ENCODE measurements at regions not wholly inside any gene's neighbourhood (a gene's known extent, or its start where the extent isn't known, plus 50 kb on each side); places are given as distances from the start of the nearest gene placed in this dataset.

DNA sequence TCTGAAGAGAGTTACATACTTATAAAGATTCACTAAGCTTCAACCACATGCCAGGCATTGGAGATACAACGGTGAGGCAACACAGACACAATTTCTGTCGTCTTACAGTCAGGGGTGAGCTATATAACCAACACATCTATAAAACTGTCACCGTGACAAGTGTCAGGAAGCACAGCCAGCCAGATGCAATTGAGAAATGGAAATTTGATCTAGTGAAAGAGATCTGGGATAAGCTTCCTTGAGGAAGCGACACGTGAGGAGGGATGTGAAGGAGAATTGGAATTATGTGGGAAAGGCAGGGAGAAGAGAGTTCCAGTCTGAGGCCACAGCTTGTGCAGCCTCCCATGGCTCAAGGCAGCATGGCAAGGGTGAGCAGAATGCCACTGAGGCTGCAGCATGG lies 50.9 kb upstream of the ZNF354B start:
- Histone ChIP-seq H2BK120ac (ENCODE audit: low read depth, low read length) (no peak overlapping the region), H3K27ac (ENCODE audit: low read depth, low read length) (no peak overlapping the region), H3K36me3 (ENCODE audit: control insufficient read depth, insufficient read depth, low read length) (no peaks in the 10 kb centered on the region), H3K9ac (ENCODE audit: low read length) (no peak overlapping the region), H3K79me1 (ENCODE audit: low read length) (no peaks in the 10 kb centered on the region), H3K4me2 (ENCODE audit: low read length) (no peak overlapping the region), H4K5ac (ENCODE audit: low read length) (no peak overlapping the region), H3K4me1 (ENCODE audit: control insufficient read depth, low read depth, low read length) (no peaks in the 10 kb centered on the region), H4K8ac (ENCODE audit: low read depth, low read length) (no peak overlapping the region), H2AK5ac (ENCODE audit: low read length) (no peak overlapping the region), H3K79me2 (ENCODE audit: control insufficient read depth, insufficient read depth, low read length) (no peaks in the 10 kb centered on the region), H2BK15ac (replicated peaks; ENCODE audit: low read depth) (no peak overlapping the region), H3K27me3 (ENCODE audit: insufficient read depth, low read length, poor library complexity) (no peaks in the 10 kb centered on the region), H2BK5ac (ENCODE audit: low read length) (no peak overlapping the region), H3K4ac (ENCODE audit: low read depth, low read length) (no peak overlapping the region), H3K56ac (ENCODE audit: low read length) (no peak overlapping the region), H3K18ac (ENCODE audit: low read length) (no peak overlapping the region), H3K4me3 (ENCODE audit: low read length) (no peak overlapping the region), H3K23ac (ENCODE audit: low read length) (no peak overlapping the region)
- no CpG with 5 or more reads among the region's 5 CpGs for WGBS (ENCODE audit: extremely low coverage, insufficient coverage, low lambda C conversion rate)
- no peak for DNase-seq

DNA sequence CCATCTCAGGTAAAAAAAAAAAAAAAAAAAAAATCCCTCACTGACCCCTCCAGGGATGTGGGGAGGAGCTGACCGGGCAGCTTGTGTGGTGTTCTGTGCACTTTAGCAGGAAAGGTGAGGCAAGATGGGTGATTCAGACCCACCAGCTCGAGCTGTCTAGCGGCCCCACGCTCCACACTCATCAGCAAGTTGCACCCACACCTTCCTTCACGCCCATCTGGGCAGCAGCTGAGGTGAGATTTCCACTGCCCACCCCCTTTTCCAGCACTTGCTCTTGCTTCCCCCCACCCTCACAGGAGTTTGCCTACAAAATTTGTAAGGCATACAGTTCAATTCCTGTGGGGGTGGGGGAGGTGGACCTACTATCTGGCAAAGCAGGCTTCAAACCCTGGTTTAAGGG lies 58.7 kb upstream of the ZNF354B start:
- no peaks in the 10 kb centered on the region for H3K4me1 ChIP-seq (ENCODE audit: control insufficient read depth, low read depth, low read length)

DNA sequence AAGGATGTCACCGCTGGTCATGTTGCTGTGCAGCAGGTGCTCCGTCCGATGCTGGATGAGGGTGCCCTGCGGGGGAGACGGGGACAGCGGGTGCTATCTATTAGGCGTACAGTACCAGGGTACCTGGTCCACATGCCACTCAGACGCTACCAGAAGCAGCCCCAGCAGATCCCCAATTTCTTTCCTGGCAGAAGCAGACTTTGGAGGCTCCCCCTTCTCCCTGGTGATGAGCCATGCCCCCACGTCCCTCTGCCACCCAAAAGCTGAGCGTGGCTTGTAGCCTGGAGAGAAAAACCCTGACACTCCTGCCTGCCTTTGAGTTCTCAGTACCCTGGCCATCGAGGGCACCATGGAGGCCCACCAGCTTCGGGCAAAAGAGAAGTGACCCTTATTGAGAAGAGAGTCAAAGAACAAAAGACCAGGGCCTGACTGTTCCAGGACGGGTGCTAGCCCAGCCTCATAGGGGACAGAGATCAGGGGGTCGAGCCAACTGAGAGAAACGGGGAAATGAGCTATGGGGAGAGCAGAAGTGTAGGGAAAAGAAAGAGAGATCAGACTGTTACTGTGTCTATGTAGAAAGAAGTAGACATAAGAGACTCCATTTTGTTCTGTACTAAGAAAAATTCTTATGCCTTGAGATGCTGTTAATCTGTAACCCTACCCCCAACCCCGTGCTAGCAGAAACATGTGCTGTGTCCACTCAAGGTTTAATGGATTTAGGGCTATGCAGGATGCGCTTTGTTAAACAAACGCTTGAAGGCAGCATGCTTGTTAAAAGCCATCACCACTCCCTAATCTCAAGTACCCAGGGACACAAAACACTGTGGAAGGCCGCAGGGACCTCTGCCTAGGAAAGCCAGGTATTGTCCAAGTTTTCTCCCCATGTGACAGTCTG lies 62.0 kb upstream of the ZNF354B start:
- no peaks in the 10 kb centered on the region for H3K4me1 ChIP-seq (ENCODE audit: control insufficient read depth, low read depth, low read length)
- no CpG with 5 or more reads among the region's 19 CpGs for WGBS (ENCODE audit: extremely low coverage, insufficient coverage, low lambda C conversion rate)
- no peak overlapping the region for H4K8ac ChIP-seq (ENCODE audit: low read depth, low read length)
- H3K27ac ChIP-seq (ENCODE audit: low read depth, low read length), result no peak overlapping the region
- H2BK120ac ChIP-seq (ENCODE audit: low read depth, low read length), result no peak overlapping the region
- no peak overlapping the region for H3K9ac ChIP-seq (ENCODE audit: low read length)
- H3K56ac ChIP-seq (ENCODE audit: low read length), result no peak overlapping the region
- no peak overlapping the region for H3K18ac ChIP-seq (ENCODE audit: low read length)
- H2BK5ac ChIP-seq (ENCODE audit: low read length), result no peak overlapping the region
- no peak overlapping the region for H2AK5ac ChIP-seq (ENCODE audit: low read length)
- no peak for DNase-seq
- H4K5ac ChIP-seq (ENCODE audit: low read length), result no peak overlapping the region
- no peaks in the 10 kb centered on the region for H3K79me1 ChIP-seq (ENCODE audit: low read length)
- no peak overlapping the region for H3K23ac ChIP-seq (ENCODE audit: low read length)
- no peak overlapping the region for H3K4me3 ChIP-seq (ENCODE audit: low read length)
- H3K4ac ChIP-seq (ENCODE audit: low read depth, low read length), result no peak overlapping the region
- no peak overlapping the region for H2BK15ac ChIP-seq (replicated peaks; ENCODE audit: low read depth)
- H3K79me2 ChIP-seq (ENCODE audit: control insufficient read depth, insufficient read depth, low read length), result no peaks in the 10 kb centered on the region
- H3K4me2 ChIP-seq (ENCODE audit: low read length), result no peak overlapping the region
- H3K27me3 ChIP-seq (ENCODE audit: insufficient read depth, low read length, poor library complexity), result no peaks in the 10 kb centered on the region
- H3K36me3 ChIP-seq (ENCODE audit: control insufficient read depth, insufficient read depth, low read length), result no peaks in the 10 kb centered on the region

More for the DNA sequence above, 58.7 kb upstream of the ZNF354B start:
- H3K56ac ChIP-seq (ENCODE audit: low read length), result no peak overlapping the region
- no peak overlapping the region for H3K27ac ChIP-seq (ENCODE audit: low read depth, low read length)
- no peak overlapping the region for H2AK5ac ChIP-seq (ENCODE audit: low read length)
- H2BK120ac ChIP-seq (ENCODE audit: low read depth, low read length), result no peak overlapping the region
- H3K79me2 ChIP-seq (ENCODE audit: control insufficient read depth, insufficient read depth, low read length), result no peaks in the 10 kb centered on the region
- no peak overlapping the region for H4K8ac ChIP-seq (ENCODE audit: low read depth, low read length)
- WGBS (ENCODE audit: extremely low coverage, insufficient coverage, low lambda C conversion rate), result no CpG with 5 or more reads among the region's 5 CpGs
- H3K23ac ChIP-seq (ENCODE audit: low read length), result no peak overlapping the region
- H2BK15ac ChIP-seq (replicated peaks; ENCODE audit: low read depth), result no peak overlapping the region
- no peak for DNase-seq
- no peak overlapping the region for H3K4ac ChIP-seq (ENCODE audit: low read depth, low read length)
- no peak overlapping the region for H3K9ac ChIP-seq (ENCODE audit: low read length)
- H3K4me3 ChIP-seq (ENCODE audit: low read length), result no peak overlapping the region
- H3K79me1 ChIP-seq (ENCODE audit: low read length), result no peaks in the 10 kb centered on the region
- no peak overlapping the region for H2BK5ac ChIP-seq (ENCODE audit: low read length)
- no peak overlapping the region for H4K5ac ChIP-seq (ENCODE audit: low read length)
- no peak overlapping the region for H3K18ac ChIP-seq (ENCODE audit: low read length)
- no peak overlapping the region for H3K4me2 ChIP-seq (ENCODE audit: low read length)
- no peaks in the 10 kb centered on the region for H3K36me3 ChIP-seq (ENCODE audit: control insufficient read depth, insufficient read depth, low read length)
- H3K27me3 ChIP-seq (ENCODE audit: insufficient read depth, low read length, poor library complexity), result no peaks in the 10 kb centered on the region

DNA sequence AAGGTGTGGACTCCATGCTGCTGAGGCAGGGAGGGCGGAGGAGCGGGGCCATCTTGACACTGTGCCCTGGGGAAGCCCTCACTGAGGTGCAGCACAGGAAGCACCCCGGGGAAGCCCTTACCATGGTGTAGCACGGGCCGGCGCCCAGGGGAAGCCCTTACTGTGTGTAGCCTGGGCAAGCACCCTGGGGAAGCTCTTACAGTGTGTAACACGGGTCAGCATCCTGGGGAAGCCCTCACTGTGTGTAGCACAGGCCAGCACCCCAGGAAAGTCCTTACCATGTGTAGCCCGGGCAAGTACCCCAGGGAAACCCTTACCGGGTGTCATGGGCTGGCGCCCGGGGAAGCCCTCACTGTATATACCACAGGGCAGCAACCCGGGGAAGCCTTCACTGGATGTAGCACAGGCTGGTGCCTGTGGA lies 62.6 kb upstream of the ZNF354B start:
- Histone ChIP-seq H3K79me2 (ENCODE audit: control insufficient read depth, insufficient read depth, low read length) (no peaks in the 10 kb centered on the region), H3K27ac (ENCODE audit: low read depth, low read length) (no peak overlapping the region), H3K4me2 (ENCODE audit: low read length) (no peak overlapping the region), H2AK5ac (ENCODE audit: low read length) (no peak overlapping the region), H3K9ac (ENCODE audit: low read length) (no peak overlapping the region), H4K5ac (ENCODE audit: low read length) (no peak overlapping the region), H3K4me3 (ENCODE audit: low read length) (no peak overlapping the region), H3K79me1 (ENCODE audit: low read length) (no peaks in the 10 kb centered on the region), H3K27me3 (ENCODE audit: insufficient read depth, low read length, poor library complexity) (no peaks in the 10 kb centered on the region), H3K56ac (ENCODE audit: low read length) (no peak overlapping the region), H3K23ac (ENCODE audit: low read length) (no peak overlapping the region), H3K4ac (ENCODE audit: low read depth, low read length) (no peak overlapping the region), H2BK5ac (ENCODE audit: low read length) (no peak overlapping the region), H3K4me1 (ENCODE audit: control insufficient read depth, low read depth, low read length) (no peaks in the 10 kb centered on the region), H3K18ac (ENCODE audit: low read length) (no peak overlapping the region), H2BK15ac (replicated peaks; ENCODE audit: low read depth) (no peak overlapping the region), H3K36me3 (ENCODE audit: control insufficient read depth, insufficient read depth, low read length) (no peaks in the 10 kb centered on the region), H2BK120ac (ENCODE audit: low read depth, low read length) (no peak overlapping the region), H4K8ac (ENCODE audit: low read depth, low read length) (no peak overlapping the region)
- no peak for DNase-seq
- WGBS (ENCODE audit: extremely low coverage, insufficient coverage, low lambda C conversion rate), result no CpG with 5 or more reads among the region's 12 CpGs

GRCh38 chr5:178796165-178796945 lies 63.4 kb upstream of the ZNF354B start:
- no peak overlapping the region for H3K4me2 ChIP-seq (ENCODE audit: low read length)
- no peak overlapping the region for H3K4me3 ChIP-seq (ENCODE audit: low read length)
- no peak overlapping the region for H4K8ac ChIP-seq (ENCODE audit: low read depth, low read length)
- H2BK120ac ChIP-seq (ENCODE audit: low read depth, low read length), result no peak overlapping the region
- H4K5ac ChIP-seq (ENCODE audit: low read length), result no peak overlapping the region
- H2AK5ac ChIP-seq (ENCODE audit: low read length), result no peak overlapping the region
- H3K56ac ChIP-seq (ENCODE audit: low read length), result no peak overlapping the region
- WGBS (ENCODE audit: extremely low coverage, insufficient coverage, low lambda C conversion rate), result no CpG with 5 or more reads among the region's 17 CpGs
- H3K27me3 ChIP-seq (ENCODE audit: insufficient read depth, low read length, poor library complexity), result no peaks in the 10 kb centered on the region
- no peak overlapping the region for H3K23ac ChIP-seq (ENCODE audit: low read length)
- no peak overlapping the region for H3K9ac ChIP-seq (ENCODE audit: low read length)
- no peak overlapping the region for H2BK15ac ChIP-seq (replicated peaks; ENCODE audit: low read depth)
- H3K79me2 ChIP-seq (ENCODE audit: control insufficient read depth, insufficient read depth, low read length), result no peaks in the 10 kb centered on the region
- no peak for DNase-seq
- H3K36me3 ChIP-seq (ENCODE audit: control insufficient read depth, insufficient read depth, low read length), result no peaks in the 10 kb centered on the region
- no peak overlapping the region for H3K27ac ChIP-seq (ENCODE audit: low read depth, low read length)
- H3K4ac ChIP-seq (ENCODE audit: low read depth, low read length), result no peak overlapping the region
- H2BK5ac ChIP-seq (ENCODE audit: low read length), result no peak overlapping the region
- no peaks in the 10 kb centered on the region for H3K4me1 ChIP-seq (ENCODE audit: control insufficient read depth, low read depth, low read length)
- H3K79me1 ChIP-seq (ENCODE audit: low read length), result no peaks in the 10 kb centered on the region
- no peak overlapping the region for H3K18ac ChIP-seq (ENCODE audit: low read length)
